Astrocyte (in vitro differentiated cells and primary cell): ENCODE measurements at regions not wholly inside any gene's neighbourhood (a gene's known extent, or its start where the extent isn't known, plus 50 kb on each side); places are given as distances from the start of the nearest gene placed in this dataset.

Experiments
- CTCF ChIP-seq: IDR thresholded peaks from 2 replicates; pipeline ENCODE4 v1.5.1; 2011; ENCODE audit warnings: low read depth, mild to moderate bottlenecking, inconsistent platforms, low read length, moderate library complexity; ENCODE audit not compliant: insufficient read depth
- EZH2 ChIP-seq: IDR thresholded peaks from 2 replicates; pipeline ENCODE4 v1.6.1; 2012; ENCODE audit warnings: mild to moderate bottlenecking, low read length, inconsistent platforms; ENCODE audit not compliant: insufficient read depth

GRCh38 chr9:119601632-119602031 lies 232.4 kb upstream of the BRINP1 start:
- TF ChIP-seq CTCF, result no peak
- no peak for TF ChIP-seq EZH2
